Neural cell (in vitro differentiated cells): ENCODE measurements at regions not wholly inside any gene's neighbourhood (a gene's known extent, or its start where the extent isn't known, plus 50 kb on each side); places are given as distances from the start of the nearest gene placed in this dataset.
A peak's percentile ranks its signal among the peaks of the same experiment; 100 is the strongest.

ENCODE experiments used
- H2AFZ ChIP-seq: fragments of 200-600, 300-800 bp; sonication (generic), shearing (Covaris generic); 2 replicates; pipeline ENCODE4 v1.6.0; 2014; ENCODE audit warnings: low read depth, mild to moderate bottlenecking, antibody characterized with exemption, low read length, moderate library complexity
- H3F3A ChIP-seq: fragments of 200-600 bp; shearing (Covaris generic); 2 replicates; pipeline ENCODE4 v1.6.1; 2016; ENCODE audit warnings: mild to moderate bottlenecking, moderate library complexity, mixed read lengths, antibody characterized with exemption, low read length; ENCODE audit not compliant: insufficient read depth, poor library complexity, severe bottlenecking
- H3K27ac ChIP-seq: fragments of 200-600, 300-800 bp; sonication (generic), shearing (Covaris generic); 2 replicates; pipeline ENCODE4 v1.5.1; 2014; ENCODE audit warnings: mild to moderate bottlenecking, low read length, moderate library complexity
- H3K27me3 ChIP-seq: fragments of 300-800, 200-600 bp; sonication (generic), shearing (Covaris generic); 2 replicates; pipeline ENCODE4 v1.6.0; 2014; ENCODE audit warnings: mild to moderate bottlenecking, low read depth, low read length, moderate library complexity; ENCODE audit not compliant: insufficient read depth
- H3K36me3 ChIP-seq: fragments of 300-800, 200-600 bp; sonication (generic), shearing (Covaris generic); 2 replicates; pipeline ENCODE4 v1.5.1; 2014; ENCODE audit warnings: mild to moderate bottlenecking, antibody characterized with exemption, low read length, moderate library complexity; ENCODE audit not compliant: insufficient read depth
- H3K4me2 ChIP-seq: fragments of 300-800, 200-600 bp; sonication (generic), shearing (Covaris generic); 2 replicates; pipeline ENCODE4 v1.6.0; 2014; ENCODE audit warnings: mild to moderate bottlenecking, low read length
- H3K4me3 ChIP-seq: fragments of 300-800, 200-600 bp; sonication (generic), shearing (Covaris generic); 2 replicates; pipeline ENCODE4 v1.5.1; 2014; ENCODE audit warnings: mild to moderate bottlenecking, low read length, moderate library complexity
- H3K79me2 ChIP-seq: fragments of 200-600 bp; shearing (Covaris generic); replicated peaks from 2 replicates; pipeline ENCODE4 v1.6.0; 2014; ENCODE audit warnings: mild to moderate bottlenecking, low read length, moderate library complexity; ENCODE audit not compliant: insufficient read depth
- H3K9ac ChIP-seq: fragments of 300-800, 200-600 bp; sonication (generic), shearing (Covaris generic); 2 replicates; pipeline ENCODE4 v1.6.1; 2016; ENCODE audit warnings: mild to moderate bottlenecking, low read length, mixed read lengths
- H3K9me2 ChIP-seq: fragments of 200-600 bp; shearing (Covaris generic); 2 replicates; pipeline ENCODE4 v1.6.1; 2016; ENCODE audit warnings: mild to moderate bottlenecking, low read length, mixed read lengths; ENCODE audit not compliant: insufficient read depth
- H3K9me3 ChIP-seq: fragments of 200-600, 300-800 bp; sonication (generic), shearing (Covaris generic); 2 replicates; pipeline ENCODE4 v1.6.1; 2016; ENCODE audit warnings: mild to moderate bottlenecking, mixed run types, low read length, moderate library complexity, mixed read lengths
- H4K20me1 ChIP-seq: fragments of 200-600 bp; shearing (Covaris generic); 2 replicates; pipeline ENCODE4 v1.6.1; 2016; ENCODE audit warnings: mild to moderate bottlenecking, mixed run types; ENCODE audit not compliant: insufficient read depth
- EP300 ChIP-seq: fragments of 450-650 bp; conservative IDR thresholded peaks from 2 replicates; pipeline ENCODE4 v1.6.1; 2014; ENCODE audit warnings: antibody characterized with exemption, mild to moderate bottlenecking, moderate library complexity; ENCODE audit not compliant: poor library complexity, severe bottlenecking
- EZH2 ChIP-seq: fragments of 200-600, 300-800 bp; shearing (Covaris generic), sonication (generic); IDR thresholded peaks from 2 replicates; pipeline ENCODE4 v1.6.1; 2014; ENCODE audit warnings: antibody characterized with exemption, low read length, borderline replicate concordance, mild to moderate bottlenecking; ENCODE audit not compliant: insufficient read depth, poor library complexity, severe bottlenecking
- MXI1 ChIP-seq: fragments of 450-650 bp; conservative IDR thresholded peaks from 2 replicates; pipeline ENCODE4 v1.6.1; 2014; ENCODE audit warnings: antibody characterized with exemption, mild to moderate bottlenecking; ENCODE audit not compliant: poor library complexity, severe bottlenecking
- POLR2AphosphoS5 ChIP-seq: IDR thresholded peaks from 2 replicates; pipeline ENCODE4 v1.6.1; 2012
- RAD21 ChIP-seq: fragments of 450-650 bp; conservative IDR thresholded peaks from 2 replicates; pipeline ENCODE4 v1.6.1; 2014; ENCODE audit warnings: antibody characterized with exemption, mild to moderate bottlenecking, moderate library complexity
- SMC3 ChIP-seq: fragments of 450-650 bp; conservative IDR thresholded peaks from 2 replicates; pipeline ENCODE4 v1.6.1; 2014; ENCODE audit warnings: antibody characterized with exemption, mild to moderate bottlenecking, moderate library complexity; ENCODE audit not compliant: poor library complexity
- TAF1 ChIP-seq: IDR thresholded peaks from 2 replicates; pipeline ENCODE4 v1.6.1; 2012; ENCODE audit warnings: low read depth
- TF ChIP-seq, protein P1 (sequence below): fragments of 450-650 bp; IDR thresholded peaks from 2 replicates; pipeline ENCODE4 v1.5.1; 2014; ENCODE audit warnings: antibody characterized with exemption, mild to moderate bottlenecking, moderate library complexity; ENCODE audit not compliant: poor library complexity, severe bottlenecking
- TF ChIP-seq, protein P2 (sequence below): IDR thresholded peaks from 2 replicates; pipeline ENCODE4 v1.6.1; 2012; ENCODE audit warnings: borderline replicate concordance

DNA sequence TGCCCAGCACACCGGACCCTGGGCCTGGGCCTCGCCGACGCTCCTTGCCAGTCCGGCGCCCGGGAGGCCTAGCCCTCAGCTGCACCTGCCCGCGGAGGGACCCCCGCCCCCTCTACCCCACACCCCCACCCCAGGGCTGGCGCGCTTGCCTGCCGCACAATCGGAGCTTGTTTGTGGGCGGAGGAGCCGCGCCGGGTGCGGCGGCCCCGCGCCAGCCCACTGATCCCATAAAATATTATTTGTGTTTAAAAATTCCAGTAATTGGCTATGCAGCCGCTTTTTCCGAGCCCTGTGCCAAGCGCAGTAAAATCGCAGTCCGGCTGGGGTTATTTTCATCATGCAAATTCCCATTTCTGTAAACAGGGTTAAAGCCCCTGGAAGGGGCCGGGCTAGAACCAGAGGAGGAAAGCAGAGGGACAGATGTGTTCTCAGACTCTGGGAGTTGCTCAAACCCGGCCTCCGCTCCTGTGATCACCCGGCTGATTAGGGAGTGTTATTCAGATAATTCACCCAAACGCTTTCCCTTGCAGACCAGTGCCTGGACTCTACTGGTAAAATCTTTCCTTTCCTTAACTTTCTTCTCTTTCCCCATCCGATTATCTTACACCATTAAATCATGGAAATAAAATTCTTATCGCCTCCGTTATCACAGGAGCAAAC lies 93.1 kb downstream of the NCR2 start:
- H2AFZ ChIP-seq = no peak overlapping the region
- no peaks in the 10 kb centered on the region for H3F3A ChIP-seq
- H3K4me3 ChIP-seq = peak overlapping the region; percentile 34
- no peak overlapping the region for H3K27ac ChIP-seq
- no peaks in the 10 kb centered on the region for H3K36me3 ChIP-seq
- H3K9ac ChIP-seq = no peak overlapping the region
- H3K4me2 ChIP-seq = no peak overlapping the region
- TF ChIP-seq POLR2AphosphoS5 (no peak), EZH2 (no peak), MXI1 (no peak), RAD21 (no peak)
- TF ChIP-seq, protein P1, sequence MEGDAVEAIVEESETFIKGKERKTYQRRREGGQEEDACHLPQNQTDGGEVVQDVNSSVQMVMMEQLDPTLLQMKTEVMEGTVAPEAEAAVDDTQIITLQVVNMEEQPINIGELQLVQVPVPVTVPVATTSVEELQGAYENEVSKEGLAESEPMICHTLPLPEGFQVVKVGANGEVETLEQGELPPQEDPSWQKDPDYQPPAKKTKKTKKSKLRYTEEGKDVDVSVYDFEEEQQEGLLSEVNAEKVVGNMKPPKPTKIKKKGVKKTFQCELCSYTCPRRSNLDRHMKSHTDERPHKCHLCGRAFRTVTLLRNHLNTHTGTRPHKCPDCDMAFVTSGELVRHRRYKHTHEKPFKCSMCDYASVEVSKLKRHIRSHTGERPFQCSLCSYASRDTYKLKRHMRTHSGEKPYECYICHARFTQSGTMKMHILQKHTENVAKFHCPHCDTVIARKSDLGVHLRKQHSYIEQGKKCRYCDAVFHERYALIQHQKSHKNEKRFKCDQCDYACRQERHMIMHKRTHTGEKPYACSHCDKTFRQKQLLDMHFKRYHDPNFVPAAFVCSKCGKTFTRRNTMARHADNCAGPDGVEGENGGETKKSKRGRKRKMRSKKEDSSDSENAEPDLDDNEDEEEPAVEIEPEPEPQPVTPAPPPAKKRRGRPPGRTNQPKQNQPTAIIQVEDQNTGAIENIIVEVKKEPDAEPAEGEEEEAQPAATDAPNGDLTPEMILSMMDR = no peak
- no peaks in the 10 kb centered on the region for H3K9me2 ChIP-seq
- H3K27me3 ChIP-seq = peaks cover 49% of the 10 kb centered on the region
- no peaks in the 10 kb centered on the region for H3K9me3 ChIP-seq
- H4K20me1 ChIP-seq = no peaks in the 10 kb centered on the region
- no peaks in the 10 kb centered on the region for H3K79me2 ChIP-seq

DNA sequence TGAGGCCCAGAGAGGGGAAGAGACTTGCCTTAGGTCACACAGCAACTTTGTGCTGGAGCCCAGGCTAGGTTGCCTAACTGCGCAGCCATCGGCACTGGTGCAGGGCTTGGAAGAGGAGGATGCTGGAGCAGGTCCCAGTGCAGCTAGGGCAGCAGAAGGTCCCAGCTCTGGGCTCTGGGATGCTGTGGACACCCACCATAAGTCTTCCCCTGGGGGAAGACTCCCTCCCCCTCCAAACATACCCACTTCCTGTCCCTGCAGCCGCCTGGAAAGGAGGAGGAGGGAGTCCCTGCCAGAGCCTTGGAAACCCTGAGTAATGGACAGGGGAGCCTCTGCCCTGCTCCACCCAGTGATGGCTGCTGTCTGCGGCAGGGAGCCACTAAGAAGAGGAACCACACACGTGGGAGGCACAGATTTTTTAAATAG lies 93.6 kb downstream of the NCR2 start:
- no peak overlapping the region for H3K4me2 ChIP-seq

More for the DNA sequence above, 93.6 kb downstream of the NCR2 start:
- no peaks in the 10 kb centered on the region for H3K36me3 ChIP-seq
- no peak overlapping the region for H3K27ac ChIP-seq
- H3F3A ChIP-seq = no peaks in the 10 kb centered on the region
- no peak overlapping the region for H3K9ac ChIP-seq
- H2AFZ ChIP-seq = no peak overlapping the region
- no peak overlapping the region for H3K4me3 ChIP-seq
- no peaks in the 10 kb centered on the region for H4K20me1 ChIP-seq
- H3K9me3 ChIP-seq = no peaks in the 10 kb centered on the region
- TF ChIP-seq, protein P2, sequence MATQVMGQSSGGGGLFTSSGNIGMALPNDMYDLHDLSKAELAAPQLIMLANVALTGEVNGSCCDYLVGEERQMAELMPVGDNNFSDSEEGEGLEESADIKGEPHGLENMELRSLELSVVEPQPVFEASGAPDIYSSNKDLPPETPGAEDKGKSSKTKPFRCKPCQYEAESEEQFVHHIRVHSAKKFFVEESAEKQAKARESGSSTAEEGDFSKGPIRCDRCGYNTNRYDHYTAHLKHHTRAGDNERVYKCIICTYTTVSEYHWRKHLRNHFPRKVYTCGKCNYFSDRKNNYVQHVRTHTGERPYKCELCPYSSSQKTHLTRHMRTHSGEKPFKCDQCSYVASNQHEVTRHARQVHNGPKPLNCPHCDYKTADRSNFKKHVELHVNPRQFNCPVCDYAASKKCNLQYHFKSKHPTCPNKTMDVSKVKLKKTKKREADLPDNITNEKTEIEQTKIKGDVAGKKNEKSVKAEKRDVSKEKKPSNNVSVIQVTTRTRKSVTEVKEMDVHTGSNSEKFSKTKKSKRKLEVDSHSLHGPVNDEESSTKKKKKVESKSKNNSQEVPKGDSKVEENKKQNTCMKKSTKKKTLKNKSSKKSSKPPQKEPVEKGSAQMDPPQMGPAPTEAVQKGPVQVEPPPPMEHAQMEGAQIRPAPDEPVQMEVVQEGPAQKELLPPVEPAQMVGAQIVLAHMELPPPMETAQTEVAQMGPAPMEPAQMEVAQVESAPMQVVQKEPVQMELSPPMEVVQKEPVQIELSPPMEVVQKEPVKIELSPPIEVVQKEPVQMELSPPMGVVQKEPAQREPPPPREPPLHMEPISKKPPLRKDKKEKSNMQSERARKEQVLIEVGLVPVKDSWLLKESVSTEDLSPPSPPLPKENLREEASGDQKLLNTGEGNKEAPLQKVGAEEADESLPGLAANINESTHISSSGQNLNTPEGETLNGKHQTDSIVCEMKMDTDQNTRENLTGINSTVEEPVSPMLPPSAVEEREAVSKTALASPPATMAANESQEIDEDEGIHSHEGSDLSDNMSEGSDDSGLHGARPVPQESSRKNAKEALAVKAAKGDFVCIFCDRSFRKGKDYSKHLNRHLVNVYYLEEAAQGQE = no peak
- no peak for TF ChIP-seq TAF1
- no peak for TF ChIP-seq EZH2
- no peak for TF ChIP-seq EP300
- TF ChIP-seq, protein P1 = no peak
- TF ChIP-seq POLR2AphosphoS5 = no peak
- TF ChIP-seq RAD21 = no peak
- TF ChIP-seq MXI1 = no peak
- TF ChIP-seq SMC3 = no peak
- peaks cover 49% of the 10 kb centered on the region for H3K27me3 ChIP-seq
- no peaks in the 10 kb centered on the region for H3K9me2 ChIP-seq
- no peaks in the 10 kb centered on the region for H3K79me2 ChIP-seq
